ENCODE measurements at regions not wholly inside any gene's neighbourhood (a gene's known extent, or its start where the extent isn't known, plus 50 kb on each side); places are given as distances from the start of the nearest gene placed in this dataset.

DNA sequence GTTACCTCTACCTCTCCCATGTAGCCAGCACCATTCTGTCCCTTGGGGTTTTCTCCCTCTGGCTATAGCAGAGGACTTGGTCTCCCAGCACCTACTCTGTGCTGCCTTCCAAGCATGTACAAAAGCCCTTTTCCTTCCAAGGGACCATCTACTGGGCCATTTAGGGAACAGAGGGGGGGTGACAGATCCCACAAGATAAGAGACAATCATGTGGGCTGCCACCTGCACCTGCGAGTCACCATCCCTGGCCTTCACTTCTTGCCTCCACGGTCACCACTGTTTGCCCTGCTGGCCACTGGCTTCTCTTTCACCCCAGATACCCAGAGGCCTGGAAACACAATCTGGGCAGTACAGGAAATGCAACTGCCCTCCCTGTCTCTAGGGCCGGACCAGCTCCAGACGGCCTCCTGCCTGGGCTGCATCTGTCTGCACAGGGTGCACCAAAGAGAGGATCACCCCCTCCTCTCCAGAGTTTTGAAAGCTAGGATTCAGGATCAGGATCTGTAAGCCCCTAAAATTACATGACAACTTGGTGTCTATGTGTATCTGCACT lies 160.8 kb upstream of the NECTIN1 start:
- ChIA-PET CTCF (ENCODE audit: low intra/inter-chr PET ratio) (no interaction called here), POLR2A (no interaction called here)
- Histone ChIP-seq H3K36me3 (ENCODE audit: control insufficient read depth, insufficient read depth, low read length) (no peaks in the 10 kb centered on the region), H4K20me1 (replicated peaks; ENCODE audit: control insufficient read depth, insufficient read depth, low read length) (0 out of 2 replicates have a peak, but pooled peaks cover 10% of the 10 kb centered on the region), H3K9me1 (ENCODE audit: control insufficient read depth, insufficient read depth, low read length) (no peaks in the 10 kb centered on the region), H3K79me2 (ENCODE audit: control insufficient read depth, insufficient read depth, low read length) (no peaks in the 10 kb centered on the region), H3K9me3 (replicated peaks; ENCODE audit: control insufficient read depth, insufficient read depth, low read depth, low read length) (no peaks in the 10 kb centered on the region), H3K27ac (ENCODE audit: extremely low read depth, low read depth, low read length) (no peak overlapping the region), H3K4me1 (replicated peaks in 1 of 2; ENCODE audit: control insufficient read depth in 2 of 2, insufficient read depth in 2 of 2, low read length in 2 of 2) (no peaks in the 10 kb centered on the region), H3K9ac (ENCODE audit: insufficient read depth in 1 of 2, low read depth in 2 of 2, low read length in 2 of 2) (no peak overlapping the region), H3K4me2 (ENCODE audit: insufficient read depth, low read length) (no peak overlapping the region), H3K27me3 (ENCODE audit: control insufficient read depth in 2 of 2, insufficient read depth in 2 of 2, low read length in 2 of 2) (peaks cover 11 to 48% of the 10 kb centered on the region in 2 experiments; a peak in 3 of 5 replicates), H3K4me3 (no peak overlapping the region), H2AFZ (ENCODE audit: low read depth, low read length) (no peak overlapping the region)
- no TSS peak for BruUV-seq (replicated peaks)
- 0% methylated on average over 4 of the region's 4 CpGs for WGBS (ENCODE audit: insufficient coverage, low coverage, missing lambda C conversion rate)
- in situ Hi-C loops (cut with MboI): no loop called here
- ATAC-seq (no peak), FAIRE-seq (no peak), DNase-seq (ENCODE audit: extremely low read depth in 1 of 4, low spot score in 3 of 4) (no peak)
- intact Hi-C loops (cut with micrococcal nuclease): no loop called here
- no peak for TF ChIP-seq CBX1 (IDR thresholded peaks at IDR 0.05; ENCODE audit: low read depth)
- TF ChIP-seq, protein P1, sequence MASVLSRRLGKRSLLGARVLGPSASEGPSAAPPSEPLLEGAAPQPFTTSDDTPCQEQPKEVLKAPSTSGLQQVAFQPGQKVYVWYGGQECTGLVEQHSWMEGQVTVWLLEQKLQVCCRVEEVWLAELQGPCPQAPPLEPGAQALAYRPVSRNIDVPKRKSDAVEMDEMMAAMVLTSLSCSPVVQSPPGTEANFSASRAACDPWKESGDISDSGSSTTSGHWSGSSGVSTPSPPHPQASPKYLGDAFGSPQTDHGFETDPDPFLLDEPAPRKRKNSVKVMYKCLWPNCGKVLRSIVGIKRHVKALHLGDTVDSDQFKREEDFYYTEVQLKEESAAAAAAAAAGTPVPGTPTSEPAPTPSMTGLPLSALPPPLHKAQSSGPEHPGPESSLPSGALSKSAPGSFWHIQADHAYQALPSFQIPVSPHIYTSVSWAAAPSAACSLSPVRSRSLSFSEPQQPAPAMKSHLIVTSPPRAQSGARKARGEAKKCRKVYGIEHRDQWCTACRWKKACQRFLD (CRISPR knock-in tag; IDR thresholded peaks at IDR 0.05): no peak
- TF ChIP-seq FOXA1 (IDR thresholded peaks at IDR 0.05; ENCODE audit: borderline replicate concordance): no peak
- TF ChIP-seq ZNF766 (CRISPR knock-in tag; conservative IDR thresholded peaks at IDR 0.05): no peak
- no peak for TF ChIP-seq MTA2 (IDR thresholded peaks at IDR 0.05; ENCODE audit: low read depth)
- TF ChIP-seq IRF2 (CRISPR knock-in tag; IDR thresholded peaks at IDR 0.05): no peak
- no peak for TF ChIP-seq ARHGAP35 (IDR thresholded peaks at IDR 0.05; ENCODE audit: partially characterized antibody)
- no peak for TF ChIP-seq NR3C1 (CRISPR knock-in tag; IDR thresholded peaks at IDR 0.05)
- TF ChIP-seq, protein P2, sequence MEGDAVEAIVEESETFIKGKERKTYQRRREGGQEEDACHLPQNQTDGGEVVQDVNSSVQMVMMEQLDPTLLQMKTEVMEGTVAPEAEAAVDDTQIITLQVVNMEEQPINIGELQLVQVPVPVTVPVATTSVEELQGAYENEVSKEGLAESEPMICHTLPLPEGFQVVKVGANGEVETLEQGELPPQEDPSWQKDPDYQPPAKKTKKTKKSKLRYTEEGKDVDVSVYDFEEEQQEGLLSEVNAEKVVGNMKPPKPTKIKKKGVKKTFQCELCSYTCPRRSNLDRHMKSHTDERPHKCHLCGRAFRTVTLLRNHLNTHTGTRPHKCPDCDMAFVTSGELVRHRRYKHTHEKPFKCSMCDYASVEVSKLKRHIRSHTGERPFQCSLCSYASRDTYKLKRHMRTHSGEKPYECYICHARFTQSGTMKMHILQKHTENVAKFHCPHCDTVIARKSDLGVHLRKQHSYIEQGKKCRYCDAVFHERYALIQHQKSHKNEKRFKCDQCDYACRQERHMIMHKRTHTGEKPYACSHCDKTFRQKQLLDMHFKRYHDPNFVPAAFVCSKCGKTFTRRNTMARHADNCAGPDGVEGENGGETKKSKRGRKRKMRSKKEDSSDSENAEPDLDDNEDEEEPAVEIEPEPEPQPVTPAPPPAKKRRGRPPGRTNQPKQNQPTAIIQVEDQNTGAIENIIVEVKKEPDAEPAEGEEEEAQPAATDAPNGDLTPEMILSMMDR (IDR thresholded peaks at IDR 0.05 in 2 of 3, conservative IDR thresholded peaks at IDR 0.05 in 1 of 3; ENCODE audit: insufficient read depth in 2 of 3, low read depth in 1 of 3, low read length in 3 of 3): no peak
- no peak for TF ChIP-seq LARP7 (IDR thresholded peaks at IDR 0.05)
- no peak for TF ChIP-seq BRF1 (IDR thresholded peaks at IDR 0.05; ENCODE audit: borderline replicate concordance, extremely low read depth, insufficient read length)
- TF ChIP-seq MECOM (CRISPR knock-in tag; IDR thresholded peaks at IDR 0.05): no peak

Measured in K562 (cell line).